ENCODE measurements at regions not wholly inside any gene's neighbourhood (a gene's known extent, or its start where the extent isn't known, plus 50 kb on each side); places are given as distances from the start of the nearest gene placed in this dataset.

- no peak for TF ChIP-seq CTCF (IDR thresholded peaks at IDR 0.05)
- no peak for TF ChIP-seq POLR2A (IDR thresholded peaks at IDR 0.05)
Observed at GRCh38 chr3:67916353-67916752, 261.9 kb upstream of the SUCLG2 start.

Data from Peyer's patch (tissue), 4 donors.